ENCODE measurements at regions not wholly inside any gene's neighbourhood (a gene's known extent, or its start where the extent isn't known, plus 50 kb on each side); places are given as distances from the start of the nearest gene placed in this dataset.
"Not testable (repeated sequence)": the region's sequence is repeated elsewhere in the genome, so short reads cannot be mapped to it uniquely, and the experiment has no call there.

- DNase-seq (ENCODE audit: extremely low spot score), result no peak
- POLR2A ChIA-PET, result no interaction called here
- CTCF ChIA-PET, result no interaction called here
- TF ChIP-seq FOXK2 (IDR thresholded peaks at IDR 0.05) (no peak), FOXM1 (IDR thresholded peaks at IDR 0.05; ENCODE audit: borderline replicate concordance) (no peak), LEF1 (IDR thresholded peaks at IDR 0.05; ENCODE audit: borderline replicate concordance) (no peak), SP1 (IDR thresholded peaks at IDR 0.05) (no peak), PKNOX1 (IDR thresholded peaks at IDR 0.05) (no peak), HDGF (IDR thresholded peaks at IDR 0.05; ENCODE audit: borderline replicate concordance) (no peak), NFRKB (IDR thresholded peaks at IDR 0.05) (no peak), CTBP1 (IDR thresholded peaks at IDR 0.05; ENCODE audit: borderline replicate concordance) (no peak), FOXA1 (IDR thresholded peaks at IDR 0.05) (no peak), ARNT (IDR thresholded peaks at IDR 0.05) (no peak), L3MBTL2 (conservative IDR thresholded peaks at IDR 0.05) (no peak), ZNF384 (IDR thresholded peaks at IDR 0.05) (no peak), SUZ12 (IDR thresholded peaks at IDR 0.05) (no peak), ELF4 (IDR thresholded peaks at IDR 0.05) (no peak), TARDBP (IDR thresholded peaks at IDR 0.05) (no peak)
These were observed 61.5 kb upstream of the SOX13 start for GRCh38 chr1:204011426-204011825.

DNA sequence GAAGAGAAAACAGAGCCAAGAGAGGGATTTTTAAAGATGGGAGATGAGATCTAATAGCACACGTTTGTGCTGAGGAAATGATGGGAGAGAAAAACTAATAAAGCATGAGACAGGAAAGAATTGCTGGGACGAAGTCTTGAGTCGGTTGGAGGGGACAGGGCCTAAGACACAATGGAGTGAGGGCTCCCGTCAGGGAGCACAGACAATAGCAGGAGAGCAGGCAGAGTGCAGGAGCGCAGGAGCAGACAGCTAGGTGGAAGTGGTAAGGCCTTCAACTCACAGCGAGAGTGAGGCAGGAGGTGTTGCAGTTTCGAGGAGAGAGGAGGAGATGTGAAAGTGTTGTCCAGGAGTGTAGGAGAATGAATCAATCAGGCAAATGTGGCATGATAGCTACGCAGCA, 59.9 kb upstream of the SOX13 start:
- CTCF ChIA-PET, result no interaction called here
- POLR2A ChIA-PET, result no interaction called here
- no peak for DNase-seq (ENCODE audit: extremely low spot score)
- TF ChIP-seq SUZ12 (IDR thresholded peaks at IDR 0.05) (no peak), PKNOX1 (IDR thresholded peaks at IDR 0.05) (no peak), HDGF (IDR thresholded peaks at IDR 0.05; ENCODE audit: borderline replicate concordance) (no peak), ARNT (IDR thresholded peaks at IDR 0.05) (no peak), BHLHE40 (IDR thresholded peaks at IDR 0.05; ENCODE audit: borderline replicate concordance) (no peak), CTBP1 (IDR thresholded peaks at IDR 0.05; ENCODE audit: borderline replicate concordance) (no peak), ZNF384 (IDR thresholded peaks at IDR 0.05) (no peak), FOXA1 (IDR thresholded peaks at IDR 0.05) (no peak), LEF1 (IDR thresholded peaks at IDR 0.05; ENCODE audit: borderline replicate concordance) (no peak), FOXM1 (IDR thresholded peaks at IDR 0.05; ENCODE audit: borderline replicate concordance) (no peak), SP1 (IDR thresholded peaks at IDR 0.05) (no peak), L3MBTL2 (conservative IDR thresholded peaks at IDR 0.05) (no peak), ELF4 (IDR thresholded peaks at IDR 0.05) (no peak), TARDBP (IDR thresholded peaks at IDR 0.05) (no peak), FOXK2 (IDR thresholded peaks at IDR 0.05) (no peak)

DNA sequence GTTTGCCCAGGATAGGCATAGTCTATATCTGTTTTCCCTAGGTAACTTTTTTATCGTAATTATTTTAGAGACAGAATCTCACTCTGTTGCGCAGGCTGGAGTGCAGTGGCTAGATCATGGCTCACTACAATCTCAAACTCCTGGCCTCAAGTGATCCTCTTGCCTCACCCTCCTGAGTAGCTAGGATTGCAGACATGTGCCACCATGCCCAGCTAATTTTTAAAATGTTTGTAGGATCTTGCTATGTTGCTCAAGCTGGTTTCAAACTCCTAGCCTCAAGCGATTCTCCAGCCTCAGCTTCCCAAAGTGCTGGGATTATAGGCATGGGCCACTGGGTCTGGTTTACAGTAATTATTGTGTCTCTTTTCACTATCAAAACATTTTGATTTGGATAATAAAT, 58.6 kb upstream of the SOX13 start:
- ChIA-PET CTCF (interaction anchor here (0.7 kb wide), 1 partner anchor 18 kb away, joined by 5 read pairs; no protein-coding TSS in a partner anchor), POLR2A (no interaction called here)
- no peak for DNase-seq (ENCODE audit: extremely low spot score)
- TF ChIP-seq SUZ12 (IDR thresholded peaks at IDR 0.05) (no peak), ELF4 (IDR thresholded peaks at IDR 0.05) (no peak), BHLHE40 (IDR thresholded peaks at IDR 0.05; ENCODE audit: borderline replicate concordance) (no peak), TARDBP (IDR thresholded peaks at IDR 0.05) (no peak), CTBP1 (IDR thresholded peaks at IDR 0.05; ENCODE audit: borderline replicate concordance) (no peak), ZNF384 (IDR thresholded peaks at IDR 0.05) (no peak), LEF1 (IDR thresholded peaks at IDR 0.05; ENCODE audit: borderline replicate concordance) (no peak), HDGF (IDR thresholded peaks at IDR 0.05; ENCODE audit: borderline replicate concordance) (no peak), PKNOX1 (IDR thresholded peaks at IDR 0.05) (no peak), ARNT (IDR thresholded peaks at IDR 0.05) (no peak), FOXM1 (IDR thresholded peaks at IDR 0.05; ENCODE audit: borderline replicate concordance) (no peak), FOXK2 (IDR thresholded peaks at IDR 0.05) (no peak), L3MBTL2 (conservative IDR thresholded peaks at IDR 0.05) (no peak), SP1 (IDR thresholded peaks at IDR 0.05) (no peak), FOXA1 (IDR thresholded peaks at IDR 0.05) (no peak), NFRKB (IDR thresholded peaks at IDR 0.05) (no peak)

DNA sequence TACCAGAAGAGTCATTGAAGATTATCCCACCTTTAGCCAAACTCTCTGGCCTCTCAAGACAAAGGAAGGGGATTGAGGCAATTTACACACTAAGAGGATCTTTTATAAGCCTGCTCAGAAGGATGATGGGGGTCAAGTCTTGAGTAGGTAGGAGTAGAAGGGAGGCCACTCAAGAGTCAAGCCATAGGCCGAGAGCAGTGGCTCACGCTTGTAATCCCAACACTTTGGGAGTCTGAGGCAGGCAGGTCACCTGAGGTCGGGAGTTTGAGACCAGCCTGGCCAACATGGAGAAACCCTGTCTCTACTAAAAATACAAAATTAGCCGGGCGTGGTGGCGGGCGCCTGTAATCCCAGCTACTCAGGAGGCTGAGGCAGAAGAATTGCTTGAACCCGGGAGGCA, 58.0 kb upstream of the SOX13 start:
- DNase-seq (ENCODE audit: extremely low spot score); POLR2A ChIA-PET: not testable (repeated sequence)
- CTCF ChIA-PET, result interaction anchor here (0.7 kb wide), 1 partner anchor 18 kb away, joined by 5 read pairs; no protein-coding TSS in a partner anchor

DNA sequence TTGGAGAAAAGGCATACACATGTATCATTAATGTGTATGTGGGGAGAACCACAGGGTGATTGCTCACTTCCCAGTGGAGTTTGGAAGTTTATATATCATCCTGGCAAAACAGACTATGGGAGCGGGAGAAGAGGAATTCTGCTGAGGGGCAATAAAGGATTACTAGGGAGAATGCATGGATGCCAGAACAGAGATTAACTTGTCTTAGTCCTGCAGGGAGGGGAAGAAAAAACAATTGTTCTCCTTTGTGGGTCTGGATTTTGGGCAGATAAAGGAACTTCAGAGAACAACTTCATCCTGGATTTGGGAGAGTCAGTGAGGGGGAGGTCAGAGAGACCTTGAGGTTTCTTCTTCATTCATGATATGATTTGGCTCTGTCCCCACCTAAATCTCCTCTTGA, 55.9 kb upstream of the SOX13 start:
- POLR2A ChIA-PET, result no interaction called here
- DNase-seq (ENCODE audit: extremely low spot score), result no peak
- TF ChIP-seq NFRKB (IDR thresholded peaks at IDR 0.05) (no peak), ELF4 (IDR thresholded peaks at IDR 0.05) (no peak), PKNOX1 (IDR thresholded peaks at IDR 0.05) (no peak), LEF1 (IDR thresholded peaks at IDR 0.05; ENCODE audit: borderline replicate concordance) (no peak), SUZ12 (IDR thresholded peaks at IDR 0.05) (no peak), ZNF384 (IDR thresholded peaks at IDR 0.05) (no peak), FOXM1 (IDR thresholded peaks at IDR 0.05; ENCODE audit: borderline replicate concordance) (no peak), SP1 (IDR thresholded peaks at IDR 0.05) (no peak)
- CTCF ChIA-PET, result no interaction called here

DNA sequence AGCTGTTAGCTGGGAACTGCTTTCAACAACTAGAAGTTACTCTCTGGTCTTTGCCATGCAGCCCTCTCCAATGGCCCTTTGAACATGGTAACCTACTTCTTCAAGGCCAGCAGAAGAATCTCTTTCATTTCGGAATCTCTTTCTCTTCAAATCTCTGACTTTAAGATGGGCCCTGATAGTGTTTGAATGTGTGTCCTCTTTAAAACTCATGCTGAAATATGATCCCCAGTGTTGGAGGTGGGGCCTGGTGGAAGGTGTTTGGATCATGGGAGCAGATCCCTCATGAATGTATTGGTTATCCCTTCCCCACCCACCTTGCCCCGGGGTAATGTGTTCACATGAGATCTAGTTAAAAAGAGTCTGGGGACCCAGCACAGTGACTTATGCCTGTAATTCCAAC, 54.5 kb upstream of the SOX13 start:
- TF ChIP-seq PKNOX1 (IDR thresholded peaks at IDR 0.05) (no peak), FOXM1 (IDR thresholded peaks at IDR 0.05; ENCODE audit: borderline replicate concordance) (no peak), FOXK2 (IDR thresholded peaks at IDR 0.05) (no peak), CTBP1 (IDR thresholded peaks at IDR 0.05; ENCODE audit: borderline replicate concordance) (no peak), LEF1 (IDR thresholded peaks at IDR 0.05; ENCODE audit: borderline replicate concordance) (no peak), TARDBP (IDR thresholded peaks at IDR 0.05) (no peak), NFRKB (IDR thresholded peaks at IDR 0.05) (no peak), BHLHE40 (IDR thresholded peaks at IDR 0.05; ENCODE audit: borderline replicate concordance) (no peak), L3MBTL2 (conservative IDR thresholded peaks at IDR 0.05) (no peak), HDGF (IDR thresholded peaks at IDR 0.05; ENCODE audit: borderline replicate concordance) (no peak), FOXA1 (IDR thresholded peaks at IDR 0.05) (no peak), ARNT (IDR thresholded peaks at IDR 0.05) (no peak), SP1 (IDR thresholded peaks at IDR 0.05) (no peak), SUZ12 (IDR thresholded peaks at IDR 0.05) (no peak), ZNF384 (IDR thresholded peaks at IDR 0.05) (no peak), ELF4 (IDR thresholded peaks at IDR 0.05) (no peak)
- DNase-seq (ENCODE audit: extremely low spot score), result no peak
- ChIA-PET POLR2A (no interaction called here), CTCF (no interaction called here)

All from HEK293T (cell line).